Colonic mucosa (tissue), 4 donors: ENCODE measurements at regions not wholly inside any gene's neighbourhood (a gene's known extent, or its start where the extent isn't known, plus 50 kb on each side); places are given as distances from the start of the nearest gene placed in this dataset.

Experiments used
- DNase-seq: peaks from one replicate; pipeline ENCODE4 v3.0.0-alpha.2; 2020
- H3K27ac ChIP-seq: fragments of 200-600 bp; one replicate; pipeline ENCODE4 v1.8.0; 2021
- H3K27me3 ChIP-seq: fragments of 200-600 bp; one replicate; pipeline ENCODE4 v1.8.0; 2021
- H3K36me3 ChIP-seq: fragments of 200-600 bp; one replicate; pipeline ENCODE4 v1.8.0; 2021
- H3K4me1 ChIP-seq: fragments of 200-600 bp; one replicate; pipeline ENCODE4 v1.8.0; 2021; ENCODE audit warnings: mild to moderate bottlenecking
- H3K4me3 ChIP-seq: fragments of 200-600 bp; one replicate; pipeline ENCODE4 v1.8.0; 2021
- H3K9ac ChIP-seq, 2 donors: one replicate each; pipeline ENCODE4 v1.7.0; 2013; ENCODE audit warnings: control low read depth in 2 of 2, low read depth in 2 of 2, low read length in 2 of 2
- H3K9me3 ChIP-seq: fragments of 200-600 bp; one replicate; pipeline ENCODE4 v1.8.0; 2021
- CTCF ChIP-seq: fragments of 200-600 bp; IDR thresholded peaks from one replicate; pipeline ENCODE4 v1.8.0; 2022; ENCODE audit warnings: antibody characterized with exemption, mild to moderate bottlenecking
- intact Hi-C: fragments of 100-400 bp; cut with DNase I; formaldehyde crosslinking; loops from one replicate; pipeline ENCODE4 v1.14.1; 2022
- donor health status: healthy.
- donor health status: DM: no; HTN: no; CAD: no.
- donor health status: DM: no; HTN: no; CAD: no.

GRCh38 chr4:160592258-160592657, 1489.4 kb downstream of the RAPGEF2 start:
- no peak overlapping the region for H3K9ac ChIP-seq
- no peaks in the 10 kb centered on the region for H3K9me3 ChIP-seq
- H3K36me3 ChIP-seq, result no peaks in the 10 kb centered on the region
- H3K4me3 ChIP-seq, result no peak overlapping the region
- H3K27me3 ChIP-seq, result no peaks in the 10 kb centered on the region
- intact Hi-C loops, result no loop called here
- no peaks in the 10 kb centered on the region for H3K4me1 ChIP-seq
- DNase-seq, result no peak
- no peak overlapping the region for H3K27ac ChIP-seq
- no peak for TF ChIP-seq CTCF

- DNase-seq, result no peak
These were observed 1492.8 kb downstream of the RAPGEF2 start for GRCh38 chr4:160595646-160596045.

GRCh38 chr4:160604541-160604940, 1501.7 kb downstream of the RAPGEF2 start:
- Histone ChIP-seq H3K27ac (no peak overlapping the region), H3K9ac (no peak overlapping the region), H3K4me3 (no peak overlapping the region), H3K36me3 (no peaks in the 10 kb centered on the region), H3K27me3 (no peaks in the 10 kb centered on the region), H3K9me3 (no peaks in the 10 kb centered on the region), H3K4me1 (no peaks in the 10 kb centered on the region)
- DNase-seq, result no peak
- TF ChIP-seq CTCF, result no peak
- intact Hi-C loops, result no loop called here

More at GRCh38 chr4:160595646-160596045, 1492.8 kb downstream of the RAPGEF2 start:
- intact Hi-C loops, result no loop called here
- H3K9me3 ChIP-seq, result no peaks in the 10 kb centered on the region
- no peak overlapping the region for H3K27ac ChIP-seq
- no peaks in the 10 kb centered on the region for H3K36me3 ChIP-seq
- no peaks in the 10 kb centered on the region for H3K27me3 ChIP-seq
- TF ChIP-seq CTCF, result no peak
- no peak overlapping the region for H3K9ac ChIP-seq
- H3K4me1 ChIP-seq, result no peaks in the 10 kb centered on the region
- no peak overlapping the region for H3K4me3 ChIP-seq

GRCh38 chr4:160611181-160611580, 1508.3 kb downstream of the RAPGEF2 start:
- Histone ChIP-seq H3K4me1 (no peaks in the 10 kb centered on the region), H3K9ac (no peak overlapping the region), H3K36me3 (no peaks in the 10 kb centered on the region), H3K27me3 (no peaks in the 10 kb centered on the region), H3K4me3 (no peak overlapping the region), H3K9me3 (no peaks in the 10 kb centered on the region), H3K27ac (no peak overlapping the region)
- TF ChIP-seq CTCF, result no peak
- intact Hi-C loops, result no loop called here
- DNase-seq, result no peak

- no peak for TF ChIP-seq CTCF
- no peaks in the 10 kb centered on the region for H3K4me1 ChIP-seq
- no peaks in the 10 kb centered on the region for H3K36me3 ChIP-seq
- H3K27ac ChIP-seq, result no peak overlapping the region
- no peaks in the 10 kb centered on the region for H3K27me3 ChIP-seq
- no peak overlapping the region for H3K4me3 ChIP-seq
- no peaks in the 10 kb centered on the region for H3K9me3 ChIP-seq
- intact Hi-C loops, result no loop called here
- H3K9ac ChIP-seq, result no peak overlapping the region
- no peak for DNase-seq
These were observed 1528.2 kb downstream of the RAPGEF2 start for GRCh38 chr4:160631044-160631443.

GRCh38 chr4:160652790-160653189, 1511.0 kb downstream of the FSTL5 start:
- H3K27ac ChIP-seq, result no peak overlapping the region
- no peak overlapping the region for H3K9ac ChIP-seq
- no peak overlapping the region for H3K4me3 ChIP-seq
- no peaks in the 10 kb centered on the region for H3K9me3 ChIP-seq
- H3K27me3 ChIP-seq, result no peaks in the 10 kb centered on the region
- no peaks in the 10 kb centered on the region for H3K4me1 ChIP-seq
- intact Hi-C loops, result no loop called here
- no peaks in the 10 kb centered on the region for H3K36me3 ChIP-seq
- DNase-seq, result no peak
- no peak for TF ChIP-seq CTCF
